Breast epithelium (tissue), 3 donors: ENCODE measurements at regions not wholly inside any gene's neighbourhood (a gene's known extent, or its start where the extent isn't known, plus 50 kb on each side); places are given as distances from the start of the nearest gene placed in this dataset.

ENCODE experiments used
- POLR2A ChIP-seq: fragments of 450-650 bp; IDR thresholded peaks from one replicate; pipeline ENCODE4 v1.6.1; 2016; ENCODE audit warnings: antibody characterized with exemption, mild to moderate bottlenecking, moderate library complexity
- POLR2AphosphoS5 ChIP-seq, 3 donors: sonication (generic); formaldehyde crosslinking; IDR thresholded peaks; one replicate each; pipeline ENCODE4 v1.6.1; 2017; ENCODE audit warnings: antibody characterized with exemption in 3 of 3
- TF ChIP-seq, protein P1 (sequence below), 3 donors: fragments of 450-650 bp; IDR thresholded peaks; one replicate each; pipeline ENCODE4 v1.5.1; 2016 to 2017; ENCODE audit warnings: antibody characterized with exemption in 3 of 3, mild to moderate bottlenecking in 3 of 3, moderate library complexity in 3 of 3

DNA sequence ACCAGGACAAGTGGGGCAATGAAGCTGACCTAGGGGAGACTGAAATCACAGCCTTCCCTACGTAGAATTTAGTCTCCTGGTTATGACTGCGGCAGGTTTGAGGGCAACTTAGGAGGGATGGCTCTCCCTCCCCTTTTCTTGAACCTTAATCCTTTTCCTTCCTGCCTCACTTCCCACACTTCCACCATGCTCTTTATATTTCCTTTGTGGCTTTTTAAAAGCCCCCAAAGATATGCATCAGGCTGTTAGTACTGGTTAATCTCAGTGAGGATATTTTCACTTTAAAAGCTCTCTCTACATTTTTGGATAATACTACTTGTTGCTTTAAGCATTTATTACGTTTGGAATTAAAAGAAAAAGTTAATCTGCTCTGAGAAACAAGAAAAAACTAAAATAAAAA, 339.2 kb downstream of the SOX2 start:
- TF ChIP-seq POLR2A (no peak), POLR2AphosphoS5 (IDR thresholded peaks at IDR 0.05) (no peak)
- TF ChIP-seq, protein P1, sequence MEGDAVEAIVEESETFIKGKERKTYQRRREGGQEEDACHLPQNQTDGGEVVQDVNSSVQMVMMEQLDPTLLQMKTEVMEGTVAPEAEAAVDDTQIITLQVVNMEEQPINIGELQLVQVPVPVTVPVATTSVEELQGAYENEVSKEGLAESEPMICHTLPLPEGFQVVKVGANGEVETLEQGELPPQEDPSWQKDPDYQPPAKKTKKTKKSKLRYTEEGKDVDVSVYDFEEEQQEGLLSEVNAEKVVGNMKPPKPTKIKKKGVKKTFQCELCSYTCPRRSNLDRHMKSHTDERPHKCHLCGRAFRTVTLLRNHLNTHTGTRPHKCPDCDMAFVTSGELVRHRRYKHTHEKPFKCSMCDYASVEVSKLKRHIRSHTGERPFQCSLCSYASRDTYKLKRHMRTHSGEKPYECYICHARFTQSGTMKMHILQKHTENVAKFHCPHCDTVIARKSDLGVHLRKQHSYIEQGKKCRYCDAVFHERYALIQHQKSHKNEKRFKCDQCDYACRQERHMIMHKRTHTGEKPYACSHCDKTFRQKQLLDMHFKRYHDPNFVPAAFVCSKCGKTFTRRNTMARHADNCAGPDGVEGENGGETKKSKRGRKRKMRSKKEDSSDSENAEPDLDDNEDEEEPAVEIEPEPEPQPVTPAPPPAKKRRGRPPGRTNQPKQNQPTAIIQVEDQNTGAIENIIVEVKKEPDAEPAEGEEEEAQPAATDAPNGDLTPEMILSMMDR (IDR thresholded peaks at IDR 0.05) = no peak
